Right atrium auricular region (tissue), 2 donors: ENCODE measurements at regions not wholly inside any gene's neighbourhood (a gene's known extent, or its start where the extent isn't known, plus 50 kb on each side); places are given as distances from the start of the nearest gene placed in this dataset.

Experiments
- DNase-seq: peaks from one replicate; pipeline ENCODE4 v3.0.0-alpha.2; 2019; ENCODE audit warnings: low spot score
- H3K27ac ChIP-seq, 2 donors: fragments of 200-600 bp; sonication (generic); 1 replicate in 1 of 2; 2 replicates in 1 of 2; pipeline ENCODE4 v1.5.1; 2016 to 2019
- H3K27me3 ChIP-seq, 2 donors: fragments of 200-600 bp; sonication (generic); one replicate each; pipeline versions ENCODE4 v1.5.1 to v1.6.0; 2017 to 2019
- H3K36me3 ChIP-seq: fragments of 200-600 bp; sonication (generic); one replicate; pipeline ENCODE4 v1.5.1; 2016
- H3K4me1 ChIP-seq, 2 donors: fragments of 200-600 bp; sonication (generic); one replicate each; pipeline versions ENCODE4 v1.5.1 to v1.6.0; 2017 to 2019
- H3K4me3 ChIP-seq, 2 donors: fragments of 200-600 bp; sonication (generic); 1 replicate in 1 of 2; 2 replicates in 1 of 2; pipeline ENCODE4 v1.5.1; 2017 to 2019; ENCODE audit warnings: mild to moderate bottlenecking in 1 of 2, moderate library complexity in 1 of 2
- H3K9me3 ChIP-seq, 2 donors: fragments of 200-600 bp; sonication (generic); one replicate each; pipeline ENCODE4 v1.5.1; 2019
- TF ChIP-seq, protein P1 (sequence below), 2 donors: fragments of 200-600 bp; sonication (generic); IDR thresholded peaks; one replicate each; pipeline ENCODE4 v1.5.1; 2019; ENCODE audit warnings: antibody characterized with exemption in 2 of 2

DNA sequence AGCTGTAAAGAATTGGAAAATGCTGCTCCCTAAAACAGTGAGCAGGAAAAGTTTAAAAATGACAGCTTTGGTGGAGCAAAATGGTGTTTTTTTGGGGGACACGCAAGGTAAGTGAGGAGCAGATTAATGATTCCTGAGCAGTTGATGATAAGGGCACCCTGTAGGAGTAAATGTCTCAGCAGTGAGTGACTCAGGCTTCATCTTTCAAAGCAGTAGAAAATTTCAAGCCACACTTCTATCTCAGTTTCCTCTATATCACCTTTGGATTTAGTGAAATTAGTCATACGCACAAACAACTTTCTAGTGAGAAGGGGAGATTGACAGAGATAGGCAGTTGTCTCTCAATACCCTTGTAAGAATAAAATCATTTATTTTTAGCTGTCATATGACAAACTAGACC lies 709.0 kb upstream of the FAM98A start:
- H3K4me3 ChIP-seq: no peak overlapping the region

DNA sequence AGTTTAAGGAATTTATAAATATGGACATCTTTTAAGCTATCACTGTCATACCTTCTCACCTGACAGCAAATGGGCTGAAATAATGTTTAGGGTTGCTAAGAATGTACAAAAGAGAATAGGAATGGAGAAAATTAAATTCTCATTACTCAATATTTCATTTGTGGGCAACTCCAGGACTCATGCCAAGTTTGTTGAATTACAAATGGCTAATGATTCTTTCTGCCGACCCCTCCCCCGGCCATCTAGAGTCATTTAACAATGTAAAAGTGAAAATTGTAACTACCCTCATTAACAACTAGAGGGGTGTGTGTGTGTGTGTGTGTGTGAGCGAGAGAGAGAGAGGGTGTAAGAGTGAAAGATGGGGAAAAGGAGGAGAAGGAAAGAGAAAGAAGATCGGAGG lies 708.5 kb upstream of the FAM98A start:
- no peak for DNase-seq
- no peaks in the 10 kb centered on the region for H3K4me1 ChIP-seq
- no peaks in the 10 kb centered on the region for H3K27me3 ChIP-seq
- H3K9me3 ChIP-seq: no peaks in the 10 kb centered on the region
- H3K4me3 ChIP-seq: no peak overlapping the region
- TF ChIP-seq, protein P1, sequence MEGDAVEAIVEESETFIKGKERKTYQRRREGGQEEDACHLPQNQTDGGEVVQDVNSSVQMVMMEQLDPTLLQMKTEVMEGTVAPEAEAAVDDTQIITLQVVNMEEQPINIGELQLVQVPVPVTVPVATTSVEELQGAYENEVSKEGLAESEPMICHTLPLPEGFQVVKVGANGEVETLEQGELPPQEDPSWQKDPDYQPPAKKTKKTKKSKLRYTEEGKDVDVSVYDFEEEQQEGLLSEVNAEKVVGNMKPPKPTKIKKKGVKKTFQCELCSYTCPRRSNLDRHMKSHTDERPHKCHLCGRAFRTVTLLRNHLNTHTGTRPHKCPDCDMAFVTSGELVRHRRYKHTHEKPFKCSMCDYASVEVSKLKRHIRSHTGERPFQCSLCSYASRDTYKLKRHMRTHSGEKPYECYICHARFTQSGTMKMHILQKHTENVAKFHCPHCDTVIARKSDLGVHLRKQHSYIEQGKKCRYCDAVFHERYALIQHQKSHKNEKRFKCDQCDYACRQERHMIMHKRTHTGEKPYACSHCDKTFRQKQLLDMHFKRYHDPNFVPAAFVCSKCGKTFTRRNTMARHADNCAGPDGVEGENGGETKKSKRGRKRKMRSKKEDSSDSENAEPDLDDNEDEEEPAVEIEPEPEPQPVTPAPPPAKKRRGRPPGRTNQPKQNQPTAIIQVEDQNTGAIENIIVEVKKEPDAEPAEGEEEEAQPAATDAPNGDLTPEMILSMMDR (IDR thresholded peaks at IDR 0.05): no peak
- H3K36me3 ChIP-seq: no peaks in the 10 kb centered on the region
- no peak overlapping the region for H3K27ac ChIP-seq

More for the DNA sequence above, 709.0 kb upstream of the FAM98A start:
- no peaks in the 10 kb centered on the region for H3K36me3 ChIP-seq
- H3K27ac ChIP-seq: no peak overlapping the region
- H3K4me1 ChIP-seq: no peaks in the 10 kb centered on the region
- no peaks in the 10 kb centered on the region for H3K27me3 ChIP-seq
- H3K9me3 ChIP-seq: no peaks in the 10 kb centered on the region
- TF ChIP-seq, protein P1 (IDR thresholded peaks at IDR 0.05): no peak
- no peak for DNase-seq

DNA sequence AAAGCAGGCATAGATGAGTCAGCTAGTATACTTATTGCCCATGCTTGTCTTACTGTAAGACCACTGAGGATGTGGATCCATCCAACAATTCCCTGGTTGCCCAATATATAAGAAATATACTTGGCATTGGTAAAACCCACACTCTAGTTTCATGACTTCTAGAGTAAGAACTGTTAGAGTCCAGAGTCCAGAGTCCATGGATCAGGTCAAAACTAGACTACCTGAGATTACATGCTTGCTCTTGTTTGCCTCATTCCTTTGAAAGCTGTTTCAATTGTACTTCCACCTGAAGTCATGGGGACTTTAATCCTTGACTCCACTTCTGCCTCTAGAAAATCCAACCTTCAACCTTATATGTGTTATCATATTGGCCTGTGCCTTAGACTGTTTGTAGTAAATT lies 707.6 kb upstream of the FAM98A start:
- no peaks in the 10 kb centered on the region for H3K4me1 ChIP-seq
- no peak overlapping the region for H3K4me3 ChIP-seq
- H3K27ac ChIP-seq: no peak overlapping the region
- H3K36me3 ChIP-seq: no peaks in the 10 kb centered on the region
- TF ChIP-seq, protein P1 (IDR thresholded peaks at IDR 0.05): no peak
- no peak for DNase-seq
- H3K9me3 ChIP-seq: no peaks in the 10 kb centered on the region
- H3K27me3 ChIP-seq: no peaks in the 10 kb centered on the region

DNA sequence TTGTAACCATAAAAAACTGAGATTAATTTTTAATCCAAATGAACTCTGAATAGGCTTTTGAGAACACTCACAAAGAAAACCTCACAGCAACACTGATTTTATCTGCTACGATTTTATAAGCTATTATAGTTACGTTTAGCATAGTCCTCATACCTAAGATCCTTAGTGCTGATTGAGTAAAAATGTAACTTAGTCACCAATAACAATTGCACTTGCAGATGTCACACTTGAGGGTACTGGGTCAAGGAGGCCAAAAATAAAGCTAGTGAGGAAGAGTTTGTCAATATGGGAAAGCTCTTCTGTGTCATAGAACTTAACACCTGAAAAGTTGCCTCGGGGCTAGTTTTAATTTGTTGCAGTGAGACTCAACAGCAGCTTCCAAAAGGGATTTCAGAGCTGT lies 706.5 kb upstream of the FAM98A start:
- no peaks in the 10 kb centered on the region for H3K36me3 ChIP-seq
- no peak for DNase-seq
- H3K4me3 ChIP-seq: no peak overlapping the region
- H3K4me1 ChIP-seq: no peaks in the 10 kb centered on the region
- no peak overlapping the region for H3K27ac ChIP-seq
- TF ChIP-seq, protein P1 (IDR thresholded peaks at IDR 0.05): no peak
- H3K27me3 ChIP-seq: no peaks in the 10 kb centered on the region
- H3K9me3 ChIP-seq: no peaks in the 10 kb centered on the region

DNA sequence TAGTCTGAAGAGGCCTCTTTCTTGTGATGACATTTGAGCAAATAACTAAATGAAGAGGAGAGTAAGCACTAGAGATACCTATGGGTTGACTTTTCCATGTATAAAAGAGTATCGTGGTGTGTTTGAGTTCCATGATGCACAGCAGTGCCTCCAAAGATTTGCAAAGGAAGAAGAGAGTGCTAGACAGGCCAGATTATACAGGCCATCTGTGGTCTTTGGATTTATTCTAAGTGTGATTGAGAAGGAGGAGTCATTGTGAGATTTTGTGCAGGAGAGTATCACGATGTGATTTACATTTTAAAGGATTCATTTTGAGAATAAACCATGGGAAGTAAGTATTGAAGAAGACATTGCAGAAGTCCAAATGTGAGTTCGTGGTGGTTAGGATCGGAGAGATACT lies 695.9 kb upstream of the FAM98A start:
- H3K36me3 ChIP-seq: no peaks in the 10 kb centered on the region
- no peak overlapping the region for H3K4me3 ChIP-seq
- TF ChIP-seq, protein P1 (IDR thresholded peaks at IDR 0.05): no peak

DNA sequence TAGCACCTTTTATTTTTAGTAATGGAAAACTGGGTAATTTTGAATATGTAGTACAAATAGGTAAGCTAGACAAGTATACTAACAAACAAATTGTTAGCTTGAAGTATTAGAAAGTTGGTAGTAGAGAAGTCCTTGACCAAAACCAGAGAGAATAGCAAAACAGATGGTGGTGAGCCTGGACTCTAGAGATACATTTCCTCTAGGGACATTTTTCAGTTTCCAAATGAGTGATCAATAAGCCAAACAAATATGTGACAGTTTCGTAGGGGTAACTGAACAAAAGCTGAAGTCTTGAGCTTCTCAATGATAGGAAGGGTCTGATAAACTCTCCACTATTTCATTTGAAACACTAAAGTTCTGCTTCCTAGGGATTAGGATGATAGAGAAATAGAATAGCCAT lies 692.0 kb upstream of the FAM98A start:
- no peaks in the 10 kb centered on the region for H3K9me3 ChIP-seq
- no peak overlapping the region for H3K4me3 ChIP-seq
- H3K27me3 ChIP-seq: no peaks in the 10 kb centered on the region
- TF ChIP-seq, protein P1 (IDR thresholded peaks at IDR 0.05): no peak
- H3K36me3 ChIP-seq: no peaks in the 10 kb centered on the region
- no peak for DNase-seq
- no peaks in the 10 kb centered on the region for H3K4me1 ChIP-seq
- H3K27ac ChIP-seq: no peak overlapping the region

More for the DNA sequence above, 695.9 kb upstream of the FAM98A start:
- DNase-seq: no peak
- Histone ChIP-seq H3K9me3 (no peaks in the 10 kb centered on the region), H3K4me1 (no peaks in the 10 kb centered on the region), H3K27me3 (no peaks in the 10 kb centered on the region), H3K27ac (no peak overlapping the region)
